ENCODE measurements at regions not wholly inside any gene's neighbourhood (a gene's known extent, or its start where the extent isn't known, plus 50 kb on each side); places are given as distances from the start of the nearest gene placed in this dataset.

- TF ChIP-seq POLR2A (IDR thresholded peaks at IDR 0.05): no peak
- TF ChIP-seq CTCF (IDR thresholded peaks at IDR 0.05): no peak
Measured at GRCh38 chr11:80466570-80466969, 1025.7 kb upstream of the TENM4 start.
